ENCODE measurements at regions not wholly inside any gene's neighbourhood (a gene's known extent, or its start where the extent isn't known, plus 50 kb on each side); places are given as distances from the start of the nearest gene placed in this dataset.
"Not testable (repeated sequence)": the region's sequence is repeated elsewhere in the genome, so short reads cannot be mapped to it uniquely, and the experiment has no call there.

DNA sequence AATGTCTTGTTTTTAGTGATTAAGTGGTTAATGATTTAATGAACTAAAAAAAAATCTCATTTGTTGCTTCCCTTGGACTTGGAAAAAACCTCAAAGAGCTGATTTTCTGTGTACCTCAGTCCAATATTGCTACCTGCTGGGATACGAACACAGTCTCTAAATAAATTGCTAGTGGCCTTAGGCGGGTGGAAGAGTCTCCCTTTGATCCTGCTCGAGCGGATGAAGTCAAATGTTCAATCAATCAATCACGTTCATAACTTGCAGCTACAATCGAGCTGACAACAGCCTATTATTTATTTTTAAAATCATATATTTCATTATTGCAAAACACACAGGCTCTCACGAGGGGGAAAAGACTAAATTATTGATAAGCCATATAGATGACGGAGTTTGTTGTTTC, 57.3 kb upstream of the HABP2 start:
- TF ChIP-seq, protein P1, sequence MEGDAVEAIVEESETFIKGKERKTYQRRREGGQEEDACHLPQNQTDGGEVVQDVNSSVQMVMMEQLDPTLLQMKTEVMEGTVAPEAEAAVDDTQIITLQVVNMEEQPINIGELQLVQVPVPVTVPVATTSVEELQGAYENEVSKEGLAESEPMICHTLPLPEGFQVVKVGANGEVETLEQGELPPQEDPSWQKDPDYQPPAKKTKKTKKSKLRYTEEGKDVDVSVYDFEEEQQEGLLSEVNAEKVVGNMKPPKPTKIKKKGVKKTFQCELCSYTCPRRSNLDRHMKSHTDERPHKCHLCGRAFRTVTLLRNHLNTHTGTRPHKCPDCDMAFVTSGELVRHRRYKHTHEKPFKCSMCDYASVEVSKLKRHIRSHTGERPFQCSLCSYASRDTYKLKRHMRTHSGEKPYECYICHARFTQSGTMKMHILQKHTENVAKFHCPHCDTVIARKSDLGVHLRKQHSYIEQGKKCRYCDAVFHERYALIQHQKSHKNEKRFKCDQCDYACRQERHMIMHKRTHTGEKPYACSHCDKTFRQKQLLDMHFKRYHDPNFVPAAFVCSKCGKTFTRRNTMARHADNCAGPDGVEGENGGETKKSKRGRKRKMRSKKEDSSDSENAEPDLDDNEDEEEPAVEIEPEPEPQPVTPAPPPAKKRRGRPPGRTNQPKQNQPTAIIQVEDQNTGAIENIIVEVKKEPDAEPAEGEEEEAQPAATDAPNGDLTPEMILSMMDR (IDR thresholded peaks at IDR 0.05; ENCODE audit: extremely low read depth, insufficient read depth, missing control alignments) = no peak
- DNase-seq (ENCODE audit: low spot score) = no peak
- in situ Hi-C loops (cut with MboI; ENCODE audit: low pct_unique_long_range_greater_than_20kb, low sequenced_read_pairs, unreplicated experiment) = no loop called here

DNA sequence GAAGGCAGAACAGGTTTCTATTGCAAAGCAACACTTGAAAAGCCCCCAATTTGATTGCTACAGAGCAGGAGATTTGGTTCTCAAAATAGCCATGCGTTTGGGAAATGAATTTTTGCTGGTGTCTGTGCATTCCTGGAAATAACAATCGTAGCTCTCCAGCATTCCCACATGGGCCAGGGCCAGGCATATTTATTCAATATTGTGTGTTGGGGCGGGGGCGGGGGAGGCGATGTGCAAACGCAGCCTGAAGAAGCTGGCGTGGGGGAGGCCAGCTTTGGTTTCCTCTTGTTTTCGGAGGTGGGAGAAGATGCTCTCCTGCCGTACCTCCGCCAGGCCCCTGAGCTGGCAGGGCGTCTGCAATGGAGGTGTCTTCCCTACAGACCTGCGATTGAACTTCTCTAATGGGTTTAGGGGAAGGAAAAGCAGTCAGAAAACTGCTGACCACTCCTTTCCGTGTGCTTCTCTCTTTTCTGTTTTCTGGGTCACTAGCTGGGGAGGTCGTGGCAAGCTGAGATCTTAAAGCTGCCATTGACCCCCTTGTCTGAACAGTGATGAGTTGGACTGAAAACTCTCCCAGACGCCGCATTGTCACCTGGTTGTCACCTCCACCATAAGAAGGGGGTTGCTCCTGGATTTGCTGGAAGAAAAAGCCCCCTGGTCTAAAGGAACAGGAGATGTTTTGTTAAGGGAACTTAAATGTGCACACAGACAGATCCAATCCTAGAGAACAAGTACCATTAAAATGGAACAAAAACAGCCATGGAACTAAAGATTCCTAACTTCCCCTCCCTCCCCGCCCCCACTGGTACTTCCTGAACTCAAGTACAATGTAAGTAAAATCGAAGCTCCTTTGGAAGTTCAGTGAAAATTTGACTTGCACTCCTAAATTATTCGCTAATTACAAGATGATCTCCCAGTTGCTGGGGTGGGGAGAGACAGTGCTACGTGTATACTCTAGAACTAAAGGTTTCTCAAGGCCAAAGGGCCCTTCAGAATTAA, 56.4 kb upstream of the HABP2 start:
- in situ Hi-C loops (cut with MboI; ENCODE audit: low pct_unique_long_range_greater_than_20kb, low sequenced_read_pairs, unreplicated experiment) = no loop called here
- no peak for DNase-seq (ENCODE audit: low spot score)
- TF ChIP-seq, protein P1 (IDR thresholded peaks at IDR 0.05; ENCODE audit: extremely low read depth, insufficient read depth, missing control alignments) = no peak

DNA sequence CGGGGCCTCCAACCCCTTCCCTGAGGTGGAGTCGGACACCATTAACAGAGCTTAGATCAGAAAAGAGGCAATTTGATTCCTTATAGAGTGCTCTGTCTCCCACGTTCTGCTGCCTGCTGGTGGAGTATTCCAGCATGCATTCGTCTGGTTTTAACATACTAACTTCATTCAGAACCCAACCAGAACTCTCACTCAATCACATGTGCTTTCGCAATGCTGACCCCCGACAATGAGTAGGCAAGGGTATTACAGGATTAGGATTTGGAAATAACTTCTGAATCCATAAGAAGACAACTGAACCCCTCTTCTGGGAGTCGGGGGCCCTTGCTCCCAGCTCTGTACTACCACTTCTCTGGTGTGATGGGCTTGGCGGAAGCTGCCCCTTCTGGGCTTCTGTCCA, 55.7 kb upstream of the HABP2 start:
- no peak for DNase-seq (ENCODE audit: low spot score)
- in situ Hi-C loops (cut with MboI; ENCODE audit: low pct_unique_long_range_greater_than_20kb, low sequenced_read_pairs, unreplicated experiment) = no loop called here
- TF ChIP-seq, protein P1 (IDR thresholded peaks at IDR 0.05; ENCODE audit: extremely low read depth, insufficient read depth, missing control alignments) = no peak

DNA sequence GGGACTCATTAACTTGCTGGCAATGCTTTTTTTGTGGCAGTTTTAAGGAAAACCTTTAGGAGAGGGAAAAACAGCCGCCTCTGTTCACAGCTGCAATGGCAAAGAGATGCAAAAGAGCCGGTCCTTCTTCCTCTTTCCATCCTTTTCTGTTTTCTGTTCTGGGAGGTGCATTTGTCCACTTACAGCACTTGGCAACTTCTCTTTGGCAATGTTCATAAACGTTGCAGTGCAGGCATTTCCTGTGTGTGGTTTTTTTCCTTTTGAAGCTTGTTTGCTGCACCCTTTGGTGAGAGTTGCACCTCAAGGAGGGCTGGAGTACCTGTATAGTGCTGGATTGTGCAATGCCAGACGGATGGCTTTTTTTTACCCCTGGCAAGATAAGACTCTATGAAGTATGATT, 53.9 kb upstream of the HABP2 start:
- TF ChIP-seq, protein P1 (IDR thresholded peaks at IDR 0.05; ENCODE audit: extremely low read depth, insufficient read depth, missing control alignments) = no peak
- DNase-seq (ENCODE audit: low spot score) = no peak

DNA sequence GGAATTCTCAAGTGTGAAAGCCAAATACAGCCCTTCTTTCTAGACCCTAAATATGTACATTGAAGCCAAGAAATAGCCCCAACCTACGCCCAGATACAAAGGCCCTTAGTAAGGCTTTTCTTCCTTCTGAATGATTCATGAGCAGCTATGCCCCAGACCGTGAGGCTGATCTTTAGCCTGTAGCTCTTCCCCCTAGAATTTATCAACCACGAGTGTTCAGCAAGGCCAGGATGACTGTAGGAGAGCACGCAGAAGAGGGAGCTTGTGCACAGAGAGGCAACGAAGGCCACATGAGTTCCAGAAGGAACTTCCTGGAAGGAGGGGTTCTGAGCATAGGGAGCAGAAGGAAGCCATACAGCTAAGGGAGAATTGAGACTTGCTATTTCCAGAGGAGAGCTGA, 53.0 kb upstream of the HABP2 start:
- TF ChIP-seq, protein P1 (IDR thresholded peaks at IDR 0.05; ENCODE audit: extremely low read depth, insufficient read depth, missing control alignments) = no peak
- DNase-seq (ENCODE audit: low spot score) = no peak
- in situ Hi-C loops (cut with MboI; ENCODE audit: low pct_unique_long_range_greater_than_20kb, low sequenced_read_pairs, unreplicated experiment) = no loop called here

More for the DNA sequence above, 53.9 kb upstream of the HABP2 start:
- in situ Hi-C loops (cut with MboI; ENCODE audit: low pct_unique_long_range_greater_than_20kb, low sequenced_read_pairs, unreplicated experiment) = no loop called here

DNA sequence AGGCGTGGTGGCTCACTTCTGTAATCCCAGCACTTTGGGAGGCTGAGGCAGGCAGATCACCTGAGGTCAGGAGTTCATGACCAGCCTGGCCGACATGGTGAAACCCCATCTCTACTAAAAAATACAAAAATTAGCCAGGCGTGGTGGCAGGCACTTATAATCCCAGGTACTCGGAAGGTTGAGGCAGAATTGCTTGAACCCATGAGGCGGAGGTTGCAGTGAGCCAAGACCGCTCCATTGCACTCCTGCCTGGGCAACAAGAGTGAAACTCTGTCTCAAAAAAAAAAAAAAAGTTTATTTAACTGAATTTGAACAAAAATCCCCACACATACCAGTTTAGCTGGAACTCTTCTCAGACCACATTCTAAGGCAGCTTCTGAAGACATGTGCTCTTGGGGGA, 51.8 kb upstream of the HABP2 start:
- DNase-seq (ENCODE audit: low spot score); in situ Hi-C loops (cut with MboI; ENCODE audit: low pct_unique_long_range_greater_than_20kb, low sequenced_read_pairs, unreplicated experiment): not testable (repeated sequence)
